Transverse colon (tissue), 4 donors: ENCODE measurements at regions not wholly inside any gene's neighbourhood (a gene's known extent, or its start where the extent isn't known, plus 50 kb on each side); places are given as distances from the start of the nearest gene placed in this dataset.

Experiments
- EP300 ChIP-seq: sonication (generic); formaldehyde crosslinking; IDR thresholded peaks from one replicate; pipeline ENCODE4 v1.6.1; 2017; ENCODE audit warnings: antibody characterized with exemption, low read depth
- POLR2A ChIP-seq: fragments of 450-650 bp; IDR thresholded peaks from one replicate; pipeline ENCODE4 v1.6.1; 2016; ENCODE audit warnings: antibody characterized with exemption, mild to moderate bottlenecking, moderate library complexity
- POLR2AphosphoS5 ChIP-seq, 3 donors: sonication (generic); formaldehyde crosslinking; IDR thresholded peaks; one replicate each; pipeline ENCODE4 v1.6.1; 2016; ENCODE audit warnings: antibody characterized with exemption in 3 of 3
- TF ChIP-seq, protein P1 (sequence below), 5 experiments: fragments of 200-600 bp in 3 of 5; fragments of 450-650 bp in 2 of 5; sonication (generic) in 3 of 5; IDR thresholded peaks; 1 replicate in 2 of 5; 2 replicates in 3 of 5; pipeline ENCODE4 v1.5.1; 2016 to 2017; ENCODE audit warnings: antibody characterized with exemption in 5 of 5, inconsistent platforms in 3 of 5, mild to moderate bottlenecking in 2 of 5, moderate library complexity in 1 of 5

DNA sequence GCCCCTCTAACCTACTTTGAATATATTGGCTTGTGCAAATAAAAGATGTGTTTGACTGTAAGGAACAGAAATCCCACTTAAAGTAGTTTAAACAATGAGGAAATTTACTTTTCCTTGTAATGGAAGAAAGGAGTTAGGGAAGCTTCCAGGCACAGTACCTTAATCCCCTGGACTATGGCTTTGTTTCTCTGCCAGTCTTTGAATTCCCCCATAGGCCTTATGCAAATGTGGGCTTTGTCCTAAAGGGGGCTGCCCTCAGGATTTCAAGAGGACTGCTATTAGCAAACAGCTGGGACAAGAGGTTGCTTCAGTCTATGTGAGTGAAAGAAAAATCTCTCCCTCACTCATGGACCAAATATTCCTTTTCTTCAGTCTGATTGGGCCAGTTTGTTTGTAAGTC lies 255.1 kb upstream of the THSD7B start:
- TF ChIP-seq EP300 (no peak), POLR2A (no peak), POLR2AphosphoS5 (IDR thresholded peaks at IDR 0.05) (no peak)
- TF ChIP-seq, protein P1, sequence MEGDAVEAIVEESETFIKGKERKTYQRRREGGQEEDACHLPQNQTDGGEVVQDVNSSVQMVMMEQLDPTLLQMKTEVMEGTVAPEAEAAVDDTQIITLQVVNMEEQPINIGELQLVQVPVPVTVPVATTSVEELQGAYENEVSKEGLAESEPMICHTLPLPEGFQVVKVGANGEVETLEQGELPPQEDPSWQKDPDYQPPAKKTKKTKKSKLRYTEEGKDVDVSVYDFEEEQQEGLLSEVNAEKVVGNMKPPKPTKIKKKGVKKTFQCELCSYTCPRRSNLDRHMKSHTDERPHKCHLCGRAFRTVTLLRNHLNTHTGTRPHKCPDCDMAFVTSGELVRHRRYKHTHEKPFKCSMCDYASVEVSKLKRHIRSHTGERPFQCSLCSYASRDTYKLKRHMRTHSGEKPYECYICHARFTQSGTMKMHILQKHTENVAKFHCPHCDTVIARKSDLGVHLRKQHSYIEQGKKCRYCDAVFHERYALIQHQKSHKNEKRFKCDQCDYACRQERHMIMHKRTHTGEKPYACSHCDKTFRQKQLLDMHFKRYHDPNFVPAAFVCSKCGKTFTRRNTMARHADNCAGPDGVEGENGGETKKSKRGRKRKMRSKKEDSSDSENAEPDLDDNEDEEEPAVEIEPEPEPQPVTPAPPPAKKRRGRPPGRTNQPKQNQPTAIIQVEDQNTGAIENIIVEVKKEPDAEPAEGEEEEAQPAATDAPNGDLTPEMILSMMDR (IDR thresholded peaks at IDR 0.05): no peak
